ENCODE measurements at regions not wholly inside any gene's neighbourhood (a gene's known extent, or its start where the extent isn't known, plus 50 kb on each side); places are given as distances from the start of the nearest gene placed in this dataset.
"Not testable (repeated sequence)": the region's sequence is repeated elsewhere in the genome, so short reads cannot be mapped to it uniquely, and the experiment has no call there.

GRCh38 chr9:99635032-99635431 lies 186.7 kb upstream of the NR4A3 start:
- DNase-seq = no peak

GRCh38 chr9:99637641-99638040 lies 184.0 kb upstream of the NR4A3 start:
- no peak for DNase-seq

GRCh38 chr9:99638971-99639370 lies 182.7 kb upstream of the NR4A3 start:
- DNase-seq = no peak

- DNase-seq = no peak
These were observed 174.1 kb upstream of the NR4A3 start for GRCh38 chr9:99647604-99648003.

GRCh38 chr9:99650187-99650874 lies 171.4 kb upstream of the NR4A3 start:
- no peak for DNase-seq

- peak; percentile 72 to 75 for DNase-seq
These were observed 161.5 kb upstream of the NR4A3 start for GRCh38 chr9:99660191-99660636.

GRCh38 chr9:99663297-99663696 lies 158.4 kb upstream of the NR4A3 start:
- DNase-seq = no peak

DNA sequence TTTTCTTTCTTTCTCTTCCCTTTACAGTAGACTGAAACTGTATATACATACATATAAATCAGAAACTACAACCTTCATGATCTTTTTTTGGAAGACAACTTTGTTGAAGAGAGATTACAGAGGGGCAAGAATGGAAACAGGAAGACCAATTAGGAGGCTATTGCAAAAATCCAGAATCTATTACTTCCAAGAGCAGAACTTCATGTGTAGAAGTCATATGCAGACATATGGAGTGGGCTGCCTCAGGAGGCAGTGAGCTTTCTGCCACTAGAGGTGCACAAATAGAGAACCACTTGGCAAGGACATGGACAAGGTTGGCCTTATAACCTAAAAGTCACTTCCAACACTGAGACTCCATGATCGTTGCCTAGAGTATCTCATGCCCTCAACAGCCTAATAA lies 157.8 kb upstream of the NR4A3 start:
- no peak for DNase-seq

DNA sequence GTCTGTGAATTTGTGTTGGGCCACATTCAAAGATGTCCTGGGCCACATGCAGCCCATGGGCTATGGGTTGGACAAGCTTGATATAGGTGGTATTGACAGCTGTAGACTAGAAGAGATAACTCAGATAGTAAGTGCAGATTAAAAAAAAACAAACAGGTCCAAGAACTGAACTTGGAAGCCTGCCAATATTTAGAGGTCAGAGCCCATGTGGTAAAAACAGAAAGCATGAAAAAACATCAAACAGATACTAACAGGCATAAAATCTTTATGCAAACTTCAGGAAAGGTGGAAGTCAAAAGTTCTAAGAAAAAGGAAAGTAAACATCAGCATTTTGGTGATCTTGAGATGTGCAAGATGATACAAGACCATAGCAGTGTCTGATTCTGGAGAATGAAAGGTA lies 155.1 kb upstream of the NR4A3 start:
- DNase-seq = no peak

- DNase-seq = not testable (repeated sequence)
These were observed 150.8 kb upstream of the NR4A3 start for GRCh38 chr9:99670886-99671285.

DNA sequence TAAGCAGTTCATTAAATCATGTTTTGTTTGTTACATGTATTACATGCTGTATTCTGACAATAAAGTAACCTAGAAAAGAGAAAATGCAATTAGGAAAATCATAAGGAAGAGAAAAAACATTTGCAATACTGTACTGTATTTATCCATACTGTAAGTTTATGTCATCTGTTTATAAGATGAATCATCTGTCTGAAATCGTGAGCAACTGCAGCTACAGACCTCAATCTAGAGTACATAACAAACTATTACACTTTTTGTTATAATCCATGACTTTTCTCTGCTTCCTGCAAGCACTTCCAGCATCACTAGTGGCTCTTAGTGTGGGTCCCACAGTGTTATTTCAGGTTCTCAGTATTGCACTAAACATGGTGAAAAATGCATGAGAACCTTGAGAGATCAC lies 144.4 kb upstream of the NR4A3 start:
- no peak for DNase-seq

DNA sequence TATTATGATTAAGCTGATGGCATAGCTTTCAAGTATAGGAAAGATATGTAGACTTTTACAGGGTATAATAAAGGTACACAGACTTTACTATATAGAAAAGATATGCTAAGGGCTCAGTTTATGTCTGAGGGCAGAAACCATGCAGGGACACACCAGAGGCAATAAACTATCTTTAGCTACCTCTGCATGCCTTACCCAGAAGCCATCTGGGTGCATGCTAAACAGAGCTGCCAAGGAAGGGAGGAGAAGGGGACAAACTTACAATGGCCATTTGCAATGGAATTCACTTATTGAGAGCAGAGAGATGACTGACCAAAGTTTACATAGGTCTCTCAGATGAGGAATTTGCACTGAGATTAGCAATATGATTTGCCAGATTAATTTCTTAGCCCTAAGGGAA lies 143.1 kb upstream of the NR4A3 start:
- DNase-seq = no peak

DNA sequence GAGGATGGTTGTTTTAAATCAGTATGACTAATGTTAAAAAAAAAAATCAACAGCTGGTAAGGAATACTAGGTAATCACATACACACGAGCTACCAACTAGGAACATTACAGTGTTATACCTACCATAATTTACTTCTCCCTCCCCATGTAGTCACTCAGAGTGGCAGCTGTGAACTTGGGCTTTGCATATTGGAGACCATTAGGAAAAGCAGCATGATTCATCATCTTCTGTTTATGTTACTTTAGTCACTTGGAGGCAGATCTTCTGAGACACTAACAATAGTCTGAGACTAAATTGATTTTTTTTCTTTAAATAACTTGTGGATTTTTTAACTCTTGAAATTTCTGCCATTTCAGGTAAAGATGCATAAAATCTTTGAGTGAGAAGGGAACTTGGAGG lies 141.5 kb upstream of the NR4A3 start:
- DNase-seq = no peak

DNA sequence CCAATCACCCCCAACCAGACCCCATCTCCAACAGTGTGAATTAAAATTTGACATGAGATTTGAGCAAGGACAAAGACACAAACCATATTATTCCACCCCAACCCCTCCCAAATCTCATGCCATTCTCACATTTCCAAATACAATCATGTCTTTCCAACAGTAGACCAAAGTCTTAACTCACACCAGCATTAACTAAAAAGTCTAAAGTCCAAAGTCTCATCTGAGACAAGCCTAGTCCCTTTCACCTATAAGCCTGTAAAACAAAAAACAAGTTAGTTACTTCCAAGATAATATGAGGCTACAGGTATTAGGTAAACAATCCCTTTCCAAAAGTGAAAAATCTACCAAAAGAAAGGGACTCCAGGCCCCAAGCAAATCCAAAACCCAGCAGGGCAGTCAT lies 140.6 kb upstream of the NR4A3 start:
- DNase-seq = no peak

GRCh38 chr9:99682378-99682777 lies 139.3 kb upstream of the NR4A3 start:
- DNase-seq = no peak

DNA sequence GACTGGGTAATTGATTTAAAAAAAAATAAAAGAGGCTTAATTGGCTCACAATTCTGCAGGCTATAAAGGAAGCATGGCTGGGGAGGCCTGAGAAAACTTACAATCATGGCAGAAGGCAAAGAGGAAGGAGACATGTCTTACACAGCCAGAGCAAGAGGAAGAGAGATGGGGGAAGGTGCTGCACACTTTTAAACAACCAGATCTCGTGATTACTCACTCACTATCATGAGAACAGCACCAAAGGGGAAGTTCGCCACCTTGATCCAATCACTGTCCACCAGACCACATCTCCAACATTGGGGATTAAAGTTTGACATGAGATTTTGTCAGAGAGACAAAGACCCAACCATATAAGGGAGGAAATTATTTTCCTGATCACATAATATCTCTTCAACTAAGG lies 138.8 kb upstream of the NR4A3 start:
- DNase-seq = peak in 1 of 2 experiments; percentile 16

DNA sequence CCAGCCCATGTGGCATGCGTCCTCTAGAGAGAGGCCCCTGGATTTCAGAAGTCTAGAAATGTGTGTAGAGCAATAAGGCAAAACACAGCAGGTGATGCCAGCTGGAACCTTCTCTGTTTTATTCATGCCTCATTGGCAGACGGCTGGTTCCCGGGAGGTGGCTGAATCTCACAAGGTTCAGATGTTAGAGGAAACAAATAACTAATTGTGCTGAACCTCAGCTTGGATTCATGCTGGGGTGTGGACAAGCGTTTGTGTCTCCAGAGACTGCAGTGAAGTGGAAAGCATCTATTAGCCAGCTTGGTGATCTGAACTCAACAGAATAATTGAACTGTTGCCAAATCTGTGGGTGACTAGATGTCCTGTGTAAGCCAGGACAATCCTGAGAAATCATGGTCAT lies 131.1 kb upstream of the NR4A3 start:
- no peak for DNase-seq

DNA sequence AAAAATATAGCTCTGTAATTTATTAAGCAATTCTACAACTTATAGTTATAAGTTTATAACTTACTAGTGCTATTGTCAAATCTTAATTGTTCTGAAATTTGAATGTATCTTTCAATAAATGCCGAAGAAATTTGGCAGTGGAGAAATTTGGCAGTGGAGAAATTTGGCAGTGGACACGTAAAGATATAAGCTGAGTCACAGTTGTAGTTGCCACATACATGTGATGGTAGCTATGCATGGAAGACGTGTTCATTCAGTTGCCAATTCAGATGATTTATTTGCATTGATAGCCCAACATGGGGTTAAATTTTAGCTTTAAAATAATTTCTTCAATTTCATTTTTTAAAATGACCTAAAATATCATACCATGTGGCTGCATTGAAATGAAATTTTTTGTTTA lies 127.8 kb upstream of the NR4A3 start:
- DNase-seq = no peak

DNA sequence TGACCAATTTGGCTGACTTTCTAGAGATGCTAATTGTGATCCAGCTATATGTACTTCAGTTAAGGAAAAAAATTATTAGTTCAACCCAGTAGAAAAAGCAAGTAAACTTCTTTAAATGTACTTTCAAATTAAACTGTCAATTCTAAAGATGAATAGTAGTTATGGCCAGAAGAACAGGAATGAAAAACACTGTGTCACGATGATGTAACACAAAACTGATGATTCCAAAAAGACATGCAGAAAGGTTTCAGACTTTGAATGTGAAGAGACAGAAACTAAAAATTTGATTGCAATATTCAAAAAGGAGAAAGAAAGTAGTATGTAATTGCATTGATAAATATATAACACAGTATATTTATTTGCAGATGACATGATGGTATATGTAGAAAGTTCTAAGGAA lies 127.3 kb upstream of the NR4A3 start:
- DNase-seq = no peak

DNA sequence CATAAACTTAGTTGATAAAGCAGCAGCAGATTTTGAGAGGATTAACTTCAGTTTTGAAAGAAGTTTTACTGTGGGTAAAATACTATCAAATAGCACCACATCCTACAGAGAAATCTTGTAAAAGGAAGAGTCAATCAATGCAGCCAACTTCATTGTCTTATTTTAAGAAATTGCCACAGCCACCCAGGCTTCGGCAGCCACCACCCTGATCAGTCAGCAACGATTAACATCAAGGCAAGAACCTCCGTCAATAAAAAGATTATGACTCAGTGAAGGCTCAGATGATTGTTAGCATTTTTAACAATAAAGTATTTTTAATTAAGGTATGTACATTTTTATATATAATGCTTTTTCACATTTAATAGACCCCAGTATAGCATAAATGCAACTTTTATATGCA lies 122.3 kb upstream of the NR4A3 start:
- no peak for DNase-seq

- peak; percentile 4 to 10 for DNase-seq
These were observed 109.5 kb upstream of the NR4A3 start for GRCh38 chr9:99712214-99712613.

DNA sequence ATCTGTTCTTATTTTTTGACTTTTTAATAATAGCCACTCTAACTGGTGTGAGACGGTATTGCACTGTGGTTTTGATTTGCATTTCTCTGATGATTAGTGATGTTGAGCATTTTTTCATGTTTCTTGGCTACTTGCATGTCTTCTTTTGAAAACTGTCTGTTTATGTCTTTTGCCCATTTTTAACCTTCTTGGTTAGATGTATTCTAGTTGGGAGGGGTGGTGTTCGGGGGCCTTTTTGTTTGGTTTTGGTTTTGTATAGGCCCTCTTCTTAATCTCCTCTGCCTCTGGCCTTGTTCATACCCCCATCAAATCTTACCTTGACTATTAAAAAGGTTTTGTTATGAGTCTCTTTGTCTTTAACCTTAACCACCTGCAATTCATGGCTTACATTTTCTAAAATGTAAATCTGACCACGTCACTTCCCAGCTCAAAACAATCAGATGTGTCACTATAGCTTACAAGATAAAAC lies 107.8 kb upstream of the NR4A3 start:
- no peak for DNase-seq

DNA sequence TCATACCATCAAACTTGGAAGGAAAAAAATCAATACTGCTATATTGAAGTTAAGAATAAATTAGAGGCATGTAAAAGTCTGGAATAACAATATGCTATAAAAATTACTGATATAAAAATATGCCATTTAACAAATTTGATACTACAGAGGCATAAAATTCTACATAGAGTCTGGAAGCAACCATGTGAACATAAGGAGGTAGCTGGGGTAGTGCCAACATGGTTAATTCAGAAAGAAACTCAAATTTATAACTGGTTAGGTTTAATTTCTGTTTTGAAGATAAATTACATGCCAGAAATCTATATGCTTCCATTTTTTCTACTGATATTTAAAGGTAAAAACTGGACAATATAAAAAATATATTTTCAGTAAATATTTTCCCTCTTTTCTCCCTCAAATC lies 103.1 kb upstream of the NR4A3 start:
- no peak for DNase-seq

- DNase-seq = peak; percentile 38 to 60
These were observed 101.1 kb upstream of the NR4A3 start for GRCh38 chr9:99720455-99721050.

- DNase-seq = no peak
These were observed 99.8 kb upstream of the NR4A3 start for GRCh38 chr9:99721898-99722297.

All from AML-193 (cell line).